Subcutaneous abdominal adipose tissue (tissue), 5 donors: ENCODE measurements at regions not wholly inside any gene's neighbourhood (a gene's known extent, or its start where the extent isn't known, plus 50 kb on each side); places are given as distances from the start of the nearest gene placed in this dataset.
"Not testable (repeated sequence)": the region's sequence is repeated elsewhere in the genome, so short reads cannot be mapped to it uniquely, and the experiment has no call there.

Experiments
- H3K27ac ChIP-seq: one replicate; pipeline ENCODE4 v1.7.0; 2013; ENCODE audit warnings: low read depth, mild to moderate bottlenecking, inconsistent platforms, low read length, moderate library complexity
- H3K27me3 ChIP-seq, 5 donors: one replicate each; pipeline ENCODE4 v1.7.0; 2013; ENCODE audit warnings: low read length in 5 of 5, inconsistent platforms in 1 of 5; ENCODE audit not compliant: control insufficient read depth in 5 of 5, insufficient read depth in 4 of 5
- H3K36me3 ChIP-seq, 5 donors: one replicate each; pipeline ENCODE4 v1.7.0; 2013; ENCODE audit warnings: low read length in 5 of 5; ENCODE audit not compliant: control insufficient read depth in 5 of 5, insufficient read depth in 5 of 5
- H3K4me1 ChIP-seq, 5 donors: one replicate each; pipeline ENCODE4 v1.7.0; 2013; ENCODE audit warnings: low read length in 5 of 5, mild to moderate bottlenecking in 3 of 5, moderate library complexity in 1 of 5; ENCODE audit not compliant: control insufficient read depth in 5 of 5, insufficient read depth in 5 of 5
- H3K4me3 ChIP-seq, 5 donors: one replicate each; pipeline ENCODE4 v1.7.0; 2013; ENCODE audit warnings: low read length in 5 of 5, low read depth in 1 of 5
- H3K9ac ChIP-seq, 5 donors: one replicate each; pipeline ENCODE4 v1.7.0; 2013; ENCODE audit warnings: low read length in 5 of 5, mild to moderate bottlenecking in 4 of 5, moderate library complexity in 3 of 5
- H3K9me3 ChIP-seq, 5 donors: one replicate each; pipeline ENCODE4 v1.7.0; 2013; ENCODE audit warnings: low read length in 5 of 5; ENCODE audit not compliant: control insufficient read depth in 5 of 5
- donor health status: healthy.
- donor health status: healthy.
- donor health status: healthy.
- donor health status: healthy.
- donor health status: healthy.

DNA sequence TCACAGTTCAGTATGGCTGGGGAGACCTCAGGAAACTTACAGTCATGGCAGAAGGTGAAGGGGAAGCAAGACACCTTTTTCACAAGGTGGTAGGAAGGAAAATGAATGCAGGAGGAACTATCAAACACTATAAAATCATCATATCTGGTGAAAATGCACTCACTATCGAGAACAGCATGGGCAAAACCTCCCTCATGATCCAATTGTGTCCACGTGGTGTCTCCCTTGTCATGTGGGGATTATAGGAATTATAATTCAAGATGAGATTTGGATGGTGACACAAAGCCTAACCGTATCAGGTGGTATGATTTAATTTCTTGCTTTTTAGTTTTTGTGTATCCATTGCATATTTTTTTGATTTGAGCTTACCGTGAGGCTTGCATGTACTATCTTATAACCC lies 133.2 kb upstream of the SYNCRIP start:
- H3K9me3 ChIP-seq: peaks cover 0 to 10% (median 7%) of the 10 kb centered on the region in 5 donors
- H3K36me3 ChIP-seq: no peaks in the 10 kb centered on the region
- no peak overlapping the region for H3K4me3 ChIP-seq
- no peak overlapping the region for H3K9ac ChIP-seq
- H3K27me3 ChIP-seq: no peaks in the 10 kb centered on the region
- H3K27ac ChIP-seq: no peak overlapping the region
- H3K4me1 ChIP-seq: no peaks in the 10 kb centered on the region

DNA sequence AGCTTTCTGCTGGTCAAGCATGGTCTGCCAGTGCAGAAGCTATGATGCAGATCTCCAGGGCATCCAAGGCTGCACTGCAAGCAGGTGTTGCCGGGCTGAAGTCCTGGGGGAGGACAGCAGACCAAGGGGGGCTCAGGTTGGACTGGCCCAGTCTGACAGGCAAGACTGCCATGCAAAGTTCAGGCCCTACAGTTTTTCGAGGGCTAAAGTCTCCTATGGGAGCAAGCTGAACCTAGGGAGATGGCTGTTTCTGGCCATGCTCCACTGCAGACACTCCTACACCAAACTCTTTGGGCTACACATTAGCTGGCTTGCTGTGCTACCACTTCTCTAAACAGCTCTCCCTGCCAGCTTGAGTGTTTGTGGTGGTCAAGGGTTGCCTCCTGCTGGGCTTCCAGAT lies 130.0 kb upstream of the SYNCRIP start:
- Histone ChIP-seq H3K27ac (no peak overlapping the region), H3K36me3 (no peaks in the 10 kb centered on the region), H3K27me3 (no peaks in the 10 kb centered on the region), H3K9ac (no peak overlapping the region), H3K9me3 (peaks cover 0 to 3% (median 0%) of the 10 kb centered on the region in 5 donors), H3K4me1 (no peaks in the 10 kb centered on the region), H3K4me3 (no peak overlapping the region)

GRCh38 chr6:85771925-85772430 lies 129.3 kb upstream of the SYNCRIP start:
- no peak overlapping the region for H3K27ac ChIP-seq
- H3K27me3 ChIP-seq: no peaks in the 10 kb centered on the region
- no peak overlapping the region for H3K9ac ChIP-seq
- no peaks in the 10 kb centered on the region for H3K36me3 ChIP-seq
- H3K9me3 ChIP-seq: no peaks in the 10 kb centered on the region
- H3K4me3 ChIP-seq: no peak overlapping the region
- no peaks in the 10 kb centered on the region for H3K4me1 ChIP-seq

DNA sequence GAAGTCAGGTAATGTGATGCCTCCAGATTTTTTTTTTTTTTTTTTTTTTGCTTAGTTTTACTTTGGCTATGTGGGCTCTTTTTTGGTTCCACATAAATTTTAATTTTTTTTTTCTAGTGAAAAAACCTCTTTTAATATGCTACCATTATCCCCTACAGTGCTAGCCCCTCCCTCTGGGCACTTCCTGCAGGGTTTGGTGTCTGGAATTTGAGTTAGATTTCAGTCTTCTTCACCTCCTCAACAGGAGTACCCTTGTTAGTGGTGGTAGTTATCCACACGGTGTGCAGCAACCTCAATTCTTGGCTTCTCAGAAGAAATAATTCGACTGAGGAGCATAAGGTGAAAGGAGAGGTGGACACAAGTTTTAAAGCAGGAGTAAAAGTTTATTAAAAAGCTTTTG lies 128.8 kb upstream of the SYNCRIP start:
- H3K4me3 ChIP-seq: no peak overlapping the region
- no peaks in the 10 kb centered on the region for H3K27me3 ChIP-seq
- no peaks in the 10 kb centered on the region for H3K36me3 ChIP-seq
- H3K9ac ChIP-seq: no peak overlapping the region
- H3K9me3 ChIP-seq: no peaks in the 10 kb centered on the region
- no peak overlapping the region for H3K27ac ChIP-seq
- H3K4me1 ChIP-seq: no peaks in the 10 kb centered on the region

- Histone ChIP-seq H3K4me1 (peaks cover 0 to 12% (median 0%) of the 10 kb centered on the region in 5 donors), H3K9ac (no peak overlapping the region), H3K4me3 (no peak overlapping the region), H3K9me3 (peaks cover 0 to 2% (median 0%) of the 10 kb centered on the region in 5 donors), H3K27me3 (no peaks in the 10 kb centered on the region), H3K36me3 (no peaks in the 10 kb centered on the region), H3K27ac (no peak overlapping the region)
These were observed 122.2 kb upstream of the SYNCRIP start for GRCh38 chr6:85764844-85765243.

DNA sequence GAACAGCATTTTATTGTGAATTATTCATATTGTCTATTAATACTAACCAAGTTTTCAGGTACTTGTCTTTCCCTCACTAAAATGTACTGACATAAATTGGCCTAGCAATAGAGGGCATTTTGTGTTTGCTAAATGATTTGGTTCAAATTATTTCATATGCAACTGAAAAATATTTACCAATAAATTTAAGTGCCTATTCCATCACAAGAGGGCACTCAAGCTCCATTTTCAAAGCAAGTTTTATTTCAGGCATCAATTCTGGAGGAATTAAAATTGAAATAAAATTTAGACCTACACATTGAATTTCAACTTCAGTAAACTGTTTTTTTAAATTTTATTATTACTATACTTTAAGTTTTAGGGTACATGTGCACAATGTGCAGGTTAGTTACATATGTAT lies 114.3 kb upstream of the SYNCRIP start:
- Histone ChIP-seq H3K4me1 (no peaks in the 10 kb centered on the region), H3K4me3 (no peak overlapping the region), H3K27me3 (no peaks in the 10 kb centered on the region), H3K9me3 (no peaks in the 10 kb centered on the region), H3K36me3 (no peaks in the 10 kb centered on the region), H3K9ac (no peak overlapping the region), H3K27ac (no peak overlapping the region)

GRCh38 chr6:85754894-85755293 lies 112.2 kb upstream of the SYNCRIP start:
- Histone ChIP-seq H3K36me3 (no peaks in the 10 kb centered on the region), H3K9ac (no peak overlapping the region)

DNA sequence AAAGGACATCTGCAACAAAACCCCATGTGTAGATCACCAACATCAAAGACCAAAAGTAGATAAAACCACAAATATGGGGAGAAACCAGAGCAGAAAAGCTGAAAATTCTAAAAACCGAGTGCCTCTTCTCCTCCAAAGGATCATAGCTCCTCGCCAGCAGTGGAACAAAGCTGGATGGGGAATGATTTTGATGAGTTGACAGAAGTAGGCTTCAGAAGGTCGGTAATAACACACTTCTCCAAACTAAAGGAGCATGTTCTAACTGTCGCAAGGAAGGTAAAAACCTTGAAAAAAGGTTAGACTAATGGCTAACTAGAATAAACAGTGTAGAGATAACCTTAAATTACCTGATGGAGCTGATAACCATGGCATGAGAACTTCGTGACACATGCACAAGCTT lies 109.9 kb upstream of the SYNCRIP start:
- Histone ChIP-seq H3K4me3 (no peak overlapping the region), H3K4me1 (no peaks in the 10 kb centered on the region)

More at GRCh38 chr6:85754894-85755293, 112.2 kb upstream of the SYNCRIP start:
- H3K27ac ChIP-seq: no peak overlapping the region
- H3K4me1 ChIP-seq: no peaks in the 10 kb centered on the region
- no peaks in the 10 kb centered on the region for H3K9me3 ChIP-seq
- H3K4me3 ChIP-seq: no peak overlapping the region
- no peaks in the 10 kb centered on the region for H3K27me3 ChIP-seq

GRCh38 chr6:85751374-85752055 lies 108.8 kb upstream of the SYNCRIP start:
- Histone ChIP-seq H3K4me1 (no peaks in the 10 kb centered on the region), H3K9ac (no peak overlapping the region), H3K36me3 (no peaks in the 10 kb centered on the region), H3K4me3 (no peak overlapping the region), H3K9me3 (no peaks in the 10 kb centered on the region), H3K27me3 (no peaks in the 10 kb centered on the region), H3K27ac (no peak overlapping the region)

More for the DNA sequence above, 109.9 kb upstream of the SYNCRIP start:
- Histone ChIP-seq H3K9me3 (no peaks in the 10 kb centered on the region), H3K27ac (no peak overlapping the region), H3K9ac (no peak overlapping the region), H3K27me3 (no peaks in the 10 kb centered on the region), H3K36me3 (no peaks in the 10 kb centered on the region)

DNA sequence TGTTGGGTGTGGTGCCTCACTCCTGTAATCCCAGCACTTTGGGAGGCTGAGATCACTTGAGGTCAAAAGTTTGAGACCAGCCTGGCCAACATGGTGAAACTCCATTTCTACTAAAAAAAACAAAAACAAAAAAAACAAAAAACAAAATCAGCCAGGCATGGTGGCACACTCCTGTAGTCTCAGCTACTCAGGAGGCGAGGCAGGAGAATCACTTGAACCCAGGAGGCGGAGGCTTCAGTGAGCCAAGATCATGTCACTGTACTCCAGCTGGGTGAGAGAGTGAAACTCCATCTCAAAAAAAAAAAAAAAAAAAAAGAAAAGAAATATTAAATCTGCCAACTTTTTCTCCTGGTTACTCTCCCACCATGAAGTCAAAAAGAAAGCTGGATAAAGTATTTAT lies 107.5 kb upstream of the SYNCRIP start:
- H3K9me3 ChIP-seq, H3K4me1 ChIP-seq, H3K9ac ChIP-seq, H3K27ac ChIP-seq, H3K36me3 ChIP-seq, H3K27me3 ChIP-seq, H3K4me3 ChIP-seq: not testable (repeated sequence)
